ENCODE measurements at regions not wholly inside any gene's neighbourhood (a gene's known extent, or its start where the extent isn't known, plus 50 kb on each side); places are given as distances from the start of the nearest gene placed in this dataset.

DNA sequence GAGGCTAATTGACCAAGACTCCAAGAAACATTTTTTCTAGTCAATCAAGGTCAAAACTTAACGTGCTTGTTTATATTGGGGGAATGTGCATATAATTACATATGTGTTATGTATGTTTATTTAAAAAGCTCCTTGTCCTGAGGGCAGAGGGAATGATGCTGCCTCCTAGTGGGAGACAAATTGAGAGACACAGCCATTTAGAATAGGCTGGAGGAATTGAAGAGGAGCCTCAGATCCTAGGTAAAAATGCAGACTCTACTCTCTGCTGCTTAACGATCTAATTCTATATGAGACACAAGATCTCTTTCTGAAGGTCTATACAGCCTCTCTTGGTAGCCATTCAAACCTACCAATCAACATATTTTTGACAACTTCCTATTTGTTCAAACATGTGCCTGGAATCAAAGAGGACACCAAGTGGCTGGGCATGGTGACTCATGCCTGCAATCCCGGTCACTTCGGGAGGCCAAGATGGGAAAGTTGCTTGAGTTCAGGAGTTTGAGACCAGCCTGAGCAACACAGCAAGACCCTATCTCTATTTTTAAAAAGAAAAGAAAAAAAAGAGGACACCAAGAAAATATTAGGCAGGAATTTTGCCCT is 136.6 kb upstream of the ZNF648 start (continued):
- TF ChIP-seq MGA (IDR thresholded peaks at IDR 0.05) (peak; percentile 49; the same call in 1 of the 2 replicates), FOXM1 (IDR thresholded peaks at IDR 0.05; ENCODE audit: low read depth) (peak; percentile 41; the same call in 1 of the 2 replicates), FOXM1 (CRISPR knock-in tag; IDR thresholded peaks at IDR 0.05; ENCODE audit: low read depth) (no peak), REST (IDR thresholded peaks at IDR 0.05; ENCODE audit: borderline replicate concordance) (peak; percentile 69), REST (CRISPR knock-in tag; IDR thresholded peaks at IDR 0.05; ENCODE audit: low read depth) (no peak), TBP (optimal IDR thresholded peaks at IDR 0.05; ENCODE audit: low read depth, low read length) (no peak), JUND (IDR thresholded peaks at IDR 0.05; ENCODE audit: borderline replicate concordance, low read depth, low read length) (peak; percentile 59; the same call in 1 of the 2 replicates), JUND (tag; IDR thresholded peaks at IDR 0.05; ENCODE audit: borderline replicate concordance, low read depth, low read length) (peak; percentile 85; the same call in 2 of the 3 replicates)

Data from K562 (cell line).